SK-MEL-5 (cell line): ENCODE measurements at regions not wholly inside any gene's neighbourhood (a gene's known extent, or its start where the extent isn't known, plus 50 kb on each side); places are given as distances from the start of the nearest gene placed in this dataset.

Source experiments
- DNase-seq: peaks from one replicate; pipeline ENCODE4 v3.0.0-alpha.2; 2016; ENCODE audit warnings: low read depth, low spot score
- in situ Hi-C: cut with HindIII; loops from 2 replicates; pipeline ENCODE4 v1.10.0; 2016; ENCODE audit warnings: low sequenced_read_pairs, high pct_unique_total_duplicates, low pct_unique_long_range_greater_than_20kb

DNA sequence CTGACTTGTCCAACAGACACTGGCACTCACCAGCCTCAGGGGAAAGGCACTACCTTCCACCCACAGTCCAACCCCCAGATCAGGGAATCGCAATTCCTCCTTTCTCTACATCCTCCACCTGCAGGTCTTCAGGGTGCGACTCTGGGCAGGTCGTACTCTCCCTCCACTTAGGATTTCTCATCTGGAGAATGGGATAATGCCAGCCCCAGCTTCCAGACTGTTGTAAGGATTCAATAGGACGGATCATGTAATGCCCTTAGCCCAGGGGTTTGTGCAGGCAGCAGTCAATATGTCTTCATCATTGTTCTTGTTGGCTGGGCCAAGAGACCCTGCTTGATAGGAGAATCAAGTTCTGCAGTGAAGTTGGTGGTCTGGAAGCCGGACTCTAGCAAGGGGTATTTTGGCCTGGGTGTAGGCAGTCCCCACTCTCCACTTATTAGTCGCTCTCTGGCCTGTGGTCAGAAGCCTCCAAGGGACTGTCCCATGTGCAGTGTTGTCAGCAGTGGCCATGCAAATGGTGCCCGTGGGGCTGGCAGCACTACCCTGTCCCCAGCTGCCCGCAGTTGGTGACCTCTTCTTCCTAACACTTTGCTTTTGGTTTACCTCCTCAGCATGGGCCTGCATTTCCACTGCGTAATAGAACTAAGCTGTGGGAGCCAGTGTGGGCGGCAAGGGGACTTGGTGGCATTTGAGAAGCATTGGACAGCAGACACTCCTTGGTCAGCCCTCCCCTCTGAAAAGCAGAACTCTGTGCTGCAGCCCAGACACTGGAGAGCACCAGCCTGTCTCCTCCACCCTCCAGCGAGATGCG lies 172.4 kb upstream of the HS6ST1 start:
- DNase-seq = no peak
- in situ Hi-C loops = no loop called here

DNA sequence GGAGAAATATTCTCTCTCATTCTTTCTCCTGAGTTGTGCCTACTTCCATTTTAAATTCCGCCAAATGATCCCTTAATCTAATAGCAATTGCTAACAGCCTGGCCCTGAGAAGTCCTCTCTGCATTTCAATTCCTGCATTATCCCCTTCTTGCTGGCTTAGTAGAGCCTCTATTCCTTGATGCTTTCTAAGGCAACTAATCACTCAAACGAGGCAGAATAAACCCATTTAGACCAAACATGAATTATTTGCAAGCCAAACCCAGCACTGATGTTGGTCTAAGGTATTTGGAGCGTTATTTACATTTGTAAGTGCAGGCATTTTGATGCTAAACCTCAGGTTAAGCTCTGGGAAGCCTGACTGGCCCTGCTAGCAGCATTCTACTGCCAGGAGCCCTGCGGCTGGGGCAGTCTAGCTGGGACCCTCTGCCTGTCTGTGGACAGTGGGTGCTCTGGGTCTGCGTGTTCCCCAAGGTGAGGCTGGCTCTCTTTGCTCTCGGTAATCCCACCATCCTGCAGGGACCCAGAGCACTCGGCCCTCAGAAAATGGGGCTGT lies 173.1 kb upstream of the HS6ST1 start:
- in situ Hi-C loops = no loop called here
- DNase-seq = no peak

DNA sequence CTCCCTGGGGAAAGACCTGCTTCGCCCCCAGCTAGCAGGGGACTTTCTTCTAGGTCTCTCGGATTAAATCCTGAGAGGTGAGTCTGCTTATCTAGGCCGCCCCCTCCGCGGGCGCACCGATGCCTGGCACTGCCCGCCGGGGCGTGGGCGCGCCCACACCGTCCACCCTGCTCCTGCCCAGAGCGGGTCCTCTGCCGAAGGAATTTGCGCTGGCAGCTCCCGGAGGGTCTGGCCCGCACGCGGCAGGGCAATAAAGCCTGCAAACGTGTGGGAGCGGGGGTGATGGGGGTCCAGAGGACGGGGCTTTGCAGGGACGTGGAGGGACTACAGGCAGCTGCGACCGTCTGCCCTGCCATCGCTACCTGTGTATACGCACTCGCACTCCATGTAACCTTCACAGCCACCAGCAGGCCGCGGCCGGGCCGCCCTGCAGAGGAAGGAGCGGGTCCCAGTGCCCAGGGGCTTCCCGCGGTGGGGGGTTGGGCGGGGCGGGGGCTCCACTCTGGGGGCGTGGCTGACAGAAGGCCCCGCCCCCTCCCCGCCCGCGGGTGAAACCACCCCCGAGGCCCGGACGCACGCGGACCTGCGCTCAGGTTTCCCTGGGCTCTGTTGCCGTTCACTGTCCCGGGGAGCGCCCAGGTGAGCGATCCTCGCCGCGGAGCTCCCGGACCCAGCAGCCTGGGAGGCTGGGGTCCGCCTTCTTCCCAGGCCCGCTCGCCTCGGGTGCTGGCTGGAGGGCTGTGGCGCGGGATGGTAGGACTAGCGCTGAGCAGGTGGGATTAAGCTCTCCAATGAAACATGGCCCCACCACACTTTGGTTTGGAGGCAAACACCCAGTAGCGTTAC lies 174.5 kb upstream of the HS6ST1 start:
- in situ Hi-C loops = no loop called here
- no peak for DNase-seq

DNA sequence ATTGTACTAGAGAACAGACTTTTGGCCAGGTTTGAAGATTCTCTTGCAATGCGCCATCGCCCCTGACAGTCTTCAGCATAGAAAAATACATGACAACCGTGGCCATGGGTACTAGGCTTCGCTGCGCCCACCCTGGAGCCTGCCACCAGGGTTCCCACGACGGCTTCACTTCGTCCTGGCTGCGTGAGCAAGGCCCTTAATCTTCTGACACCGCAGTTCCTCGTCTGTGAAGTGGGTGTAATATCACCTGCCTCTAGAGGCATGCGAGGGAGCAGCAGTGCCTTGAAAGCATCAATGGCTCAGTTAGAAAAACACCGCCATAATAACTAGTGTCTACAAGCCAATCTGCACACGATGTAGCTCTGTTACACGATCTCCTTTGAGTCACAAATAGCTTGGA lies 175.2 kb upstream of the HS6ST1 start:
- in situ Hi-C loops = no loop called here
- no peak for DNase-seq

DNA sequence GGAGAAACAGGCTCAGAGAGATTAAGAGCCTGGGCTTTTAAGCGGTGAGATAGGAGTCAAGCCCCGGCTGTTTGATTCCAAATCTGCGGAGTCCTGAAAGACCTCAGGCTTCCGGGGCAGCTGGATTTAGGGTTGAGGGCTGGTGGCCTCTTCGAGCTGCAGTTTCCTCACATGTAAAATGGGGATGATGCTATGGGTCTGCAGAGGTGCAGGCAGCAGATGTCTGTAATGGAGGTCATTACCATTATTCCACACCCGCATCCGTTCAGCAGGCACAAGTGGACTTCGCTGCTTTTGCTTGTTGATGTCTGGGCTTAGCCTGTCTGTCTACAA lies 175.6 kb upstream of the HS6ST1 start:
- in situ Hi-C loops = no loop called here

GRCh38 chr2:128494640-128495321 lies 176.1 kb upstream of the HS6ST1 start:
- DNase-seq = no peak
- in situ Hi-C loops = no loop called here

More for the DNA sequence above, 175.6 kb upstream of the HS6ST1 start:
- DNase-seq = no peak

- in situ Hi-C loops = no loop called here
- no peak for DNase-seq
These were observed 177.4 kb upstream of the HS6ST1 start for GRCh38 chr2:128495996-128496547.

DNA sequence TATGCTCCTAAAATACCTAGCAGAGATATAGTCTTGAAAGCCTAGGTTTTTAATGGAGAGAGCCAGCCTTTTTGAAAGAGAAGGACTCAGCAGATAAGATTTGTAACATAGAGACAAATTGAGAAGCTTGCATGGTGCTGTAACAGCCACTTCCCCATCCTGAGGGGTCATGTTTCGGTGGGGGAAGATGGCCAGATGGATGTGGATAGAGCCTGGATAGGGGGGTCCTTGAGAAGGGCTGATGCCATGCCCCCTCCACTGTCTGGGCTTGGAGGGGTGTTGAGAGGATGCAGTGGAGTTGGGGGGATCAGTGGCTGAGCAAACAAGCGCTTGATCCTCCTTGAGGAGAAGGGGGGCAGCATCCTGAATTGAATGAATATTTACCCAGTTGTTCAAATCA lies 178.0 kb upstream of the HS6ST1 start:
- no peak for DNase-seq
- in situ Hi-C loops = no loop called here

GRCh38 chr2:128497461-128497860 lies 178.8 kb upstream of the HS6ST1 start:
- no peak for DNase-seq
- in situ Hi-C loops = no loop called here

GRCh38 chr2:128498086-128498485 lies 179.4 kb upstream of the HS6ST1 start:
- in situ Hi-C loops = no loop called here
- no peak for DNase-seq

DNA sequence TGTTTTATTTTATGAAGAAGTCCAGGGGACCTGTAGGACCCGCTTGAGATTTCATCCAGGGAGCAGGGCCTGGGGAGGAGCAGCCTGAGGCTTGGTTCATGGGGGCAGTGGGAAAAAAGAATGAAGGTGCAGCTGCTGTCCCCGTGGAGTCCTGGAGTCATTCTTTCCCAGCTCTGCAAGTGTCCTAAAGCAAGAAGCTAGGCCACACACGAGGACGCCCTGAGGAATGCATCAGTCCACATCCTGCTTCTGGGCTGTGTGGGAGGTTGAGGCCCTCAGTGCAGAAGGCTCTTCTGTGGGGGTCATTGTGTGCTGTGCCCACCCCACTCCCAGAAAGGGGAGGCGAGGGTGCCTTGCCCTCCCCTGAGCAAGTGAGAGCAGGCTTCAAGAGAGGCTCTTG lies 179.9 kb upstream of the HS6ST1 start:
- DNase-seq = no peak
- in situ Hi-C loops = no loop called here

- in situ Hi-C loops = no loop called here
- DNase-seq = no peak
These were observed 180.9 kb upstream of the HS6ST1 start for GRCh38 chr2:128499367-128500137.

DNA sequence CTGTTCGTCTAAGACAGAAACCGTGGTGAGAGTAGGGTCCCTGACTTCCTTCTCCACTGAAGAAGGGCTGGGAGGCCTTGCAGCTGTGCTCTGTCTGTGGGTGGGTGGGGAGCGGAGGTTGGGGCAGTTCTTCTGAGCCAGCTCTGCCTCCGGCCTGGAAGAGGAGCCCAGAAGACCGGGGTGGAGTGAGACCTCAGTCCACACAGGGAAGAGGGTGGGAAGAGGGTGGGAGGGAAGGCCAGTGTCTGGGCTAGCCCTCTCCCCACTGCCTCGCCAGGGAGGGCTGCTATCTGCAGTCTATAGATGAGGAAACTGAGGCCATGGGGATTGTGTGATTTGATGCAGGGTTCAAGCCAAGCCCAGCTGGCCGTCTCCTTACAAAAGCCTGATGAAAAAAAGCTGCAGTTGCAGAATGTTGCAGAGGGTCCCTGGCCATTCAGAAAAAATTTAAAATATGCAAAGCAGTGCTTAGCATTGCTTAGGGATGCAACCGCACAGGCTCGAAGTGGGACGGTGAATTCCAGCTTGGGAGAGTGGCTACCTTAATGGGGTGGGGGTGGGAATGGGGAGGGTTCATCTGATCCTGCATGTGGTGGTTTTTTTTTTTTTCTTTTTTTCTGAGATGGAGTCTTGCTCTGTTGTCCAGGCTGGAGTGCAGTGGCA lies 181.6 kb upstream of the HS6ST1 start:
- in situ Hi-C loops = no loop called here
- DNase-seq = no peak

DNA sequence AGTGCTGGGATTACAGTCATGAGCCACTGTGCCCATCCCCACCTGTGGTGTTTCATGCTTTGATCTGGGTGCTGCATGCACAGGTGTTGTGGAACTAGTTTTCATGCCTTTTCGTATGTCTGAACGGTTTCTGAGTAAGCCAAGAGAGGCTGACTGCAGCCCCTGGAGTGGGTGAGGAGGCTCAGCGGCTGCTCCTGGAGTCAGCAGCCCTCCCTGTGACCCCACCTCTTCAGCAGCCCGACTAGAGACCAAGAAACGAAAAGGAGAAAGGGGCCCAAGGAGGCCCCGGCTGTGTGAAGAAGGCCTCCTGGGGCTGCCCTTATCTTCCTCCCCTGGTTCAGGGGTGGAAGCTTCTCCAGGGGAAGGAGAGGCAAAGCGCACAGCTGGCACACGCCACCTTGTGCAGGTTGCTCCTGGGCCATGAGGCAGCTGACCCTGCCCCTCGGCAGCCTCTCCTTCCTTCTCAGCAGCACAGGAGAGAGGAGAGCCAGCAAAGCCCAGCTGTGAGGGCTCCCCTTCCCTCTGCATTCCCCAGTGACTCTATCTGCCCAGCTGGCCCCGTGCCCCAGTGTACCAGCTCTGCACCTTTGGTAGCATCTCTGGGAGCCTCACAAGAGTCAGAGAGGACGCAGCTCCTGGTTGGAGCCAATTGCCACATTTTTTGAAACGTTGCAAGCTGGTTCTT lies 182.5 kb upstream of the HS6ST1 start:
- DNase-seq = no peak
- in situ Hi-C loops = no loop called here

DNA sequence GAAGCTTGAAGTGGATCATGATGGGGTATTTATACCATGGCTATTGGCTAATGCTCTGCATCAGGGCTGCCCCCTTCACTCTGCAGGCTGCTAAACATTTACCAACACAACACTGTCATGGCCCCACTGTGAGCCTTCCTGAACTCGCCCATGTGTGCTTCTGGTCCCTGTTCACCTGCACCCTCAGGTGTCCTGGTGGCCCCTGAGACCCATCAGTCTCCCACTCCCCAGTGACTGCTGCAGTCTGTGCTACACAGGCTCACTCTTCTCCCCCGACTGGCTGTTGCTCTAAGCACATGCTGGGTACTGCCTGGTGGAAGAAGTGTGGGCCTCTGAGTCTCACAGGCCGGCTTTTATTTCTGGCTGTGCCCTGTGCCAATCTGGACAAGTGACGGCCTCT lies 183.0 kb upstream of the HS6ST1 start:
- in situ Hi-C loops = no loop called here
- DNase-seq = no peak

GRCh38 chr2:128502200-128502599 lies 183.5 kb upstream of the HS6ST1 start:
- in situ Hi-C loops = no loop called here
- DNase-seq = no peak
